ENCODE measurements at regions not wholly inside any gene's neighbourhood (a gene's known extent, or its start where the extent isn't known, plus 50 kb on each side); places are given as distances from the start of the nearest gene placed in this dataset.

- no peak for DNase-seq
These were observed 58.9 kb upstream of the IRS4 start for GRCh38 chrX:108795240-108795639.
